ENCODE measurements at regions not wholly inside any gene's neighbourhood (a gene's known extent, or its start where the extent isn't known, plus 50 kb on each side); places are given as distances from the start of the nearest gene placed in this dataset.
A peak's percentile ranks its signal among the peaks of the same experiment; 100 is the strongest.

- no peak overlapping the region for H4K8ac ChIP-seq (ENCODE audit: low read depth, low read length)
- H3K79me1 ChIP-seq (ENCODE audit: low read depth, low read length) = peaks cover 28% of the 10 kb centered on the region
- no peak overlapping the region for H3K9ac ChIP-seq (ENCODE audit: low read depth, low read length, poor library complexity)
- no peaks in the 10 kb centered on the region for H3K9me3 ChIP-seq (replicated peaks in 1 of 2; ENCODE audit: control insufficient read depth in 2 of 2, insufficient read depth in 1 of 2, low read depth in 1 of 2, low read length in 2 of 2)
- peak overlapping the region; percentile 43 for H3K4me2 ChIP-seq (ENCODE audit: insufficient read depth, low read length, poor library complexity, severe bottlenecking)
- no peak overlapping the region for H3K14ac ChIP-seq (ENCODE audit: low read length)
- WGBS, 2 donors (ENCODE audit: extremely low coverage in 2 of 2, insufficient read length in 2 of 2, insufficient replicate concordance in 1 of 2) = no CpG with 5 or more reads among the region's 10 CpGs
- H2AFZ ChIP-seq (ENCODE audit: low read length) = peak overlapping the region; percentile 2
- no peak overlapping the region for H2BK12ac ChIP-seq (ENCODE audit: low read length)
- peak overlapping the region; percentile 93 for H2BK5ac ChIP-seq (ENCODE audit: low read length)
- H3K36me3 ChIP-seq (replicated peaks in 1 of 2; ENCODE audit: control insufficient read depth in 2 of 2, insufficient read depth in 2 of 2, low read length in 2 of 2) = peaks cover 9 to 49% of the 10 kb centered on the region in 2 donors
- H2AK5ac ChIP-seq (ENCODE audit: low read depth, low read length) = peak overlapping the region; percentile 81
- no peak overlapping the region for H3K4ac ChIP-seq (ENCODE audit: low read length)
- DNase-seq (ENCODE audit: low spot score) = no peak
- peak overlapping the region; percentile 96 for H3K18ac ChIP-seq (ENCODE audit: low read length)
- peaks cover 49 to 60% of the 10 kb centered on the region in 2 donors for H3K4me1 ChIP-seq (ENCODE audit: control insufficient read depth in 2 of 2, insufficient read depth in 1 of 2, low read depth in 1 of 2, low read length in 2 of 2)
- H2BK120ac ChIP-seq (ENCODE audit: low read depth, low read length) = peak overlapping the region; percentile 84
- no peak overlapping the region for H4K91ac ChIP-seq (ENCODE audit: low read depth, low read length, poor library complexity)
- peak overlapping the region; percentile 100 for H3K27ac ChIP-seq (replicated peaks; ENCODE audit: low read length)
- no peaks in the 10 kb centered on the region for H3K27me3 ChIP-seq (ENCODE audit: control insufficient read depth in 3 of 3, insufficient read depth in 3 of 3, low read depth in 1 of 3, low read length in 3 of 3)
- no peak overlapping the region for H3K23ac ChIP-seq (ENCODE audit: low read depth, low read length, poor library complexity)
- H2BK15ac ChIP-seq (ENCODE audit: low read length) = no peak overlapping the region
- H3K4me3 ChIP-seq (ENCODE audit: low read length in 2 of 2) = peak overlapping the region in 1 of 2 donors; percentile 22
Measured at GRCh38 chr17:77472468-77473310, 331.9 kb downstream of the SEC14L1 start.

GRCh38 chr17:77473615-77474226 lies 333.0 kb downstream of the SEC14L1 start:
- Histone ChIP-seq H3K23ac (ENCODE audit: low read depth, low read length, poor library complexity) (no peak overlapping the region), H2BK5ac (ENCODE audit: low read length) (peak overlapping the region; percentile 71), H2BK120ac (ENCODE audit: low read depth, low read length) (no peak overlapping the region), H3K9me3 (replicated peaks in 1 of 2; ENCODE audit: control insufficient read depth in 2 of 2, insufficient read depth in 1 of 2, low read depth in 1 of 2, low read length in 2 of 2) (no peaks in the 10 kb centered on the region), H3K27ac (replicated peaks; ENCODE audit: low read length) (peak overlapping the region; percentile 100), H3K79me1 (ENCODE audit: low read depth, low read length) (peaks cover 27% of the 10 kb centered on the region), H2BK12ac (ENCODE audit: low read length) (no peak overlapping the region), H2BK15ac (ENCODE audit: low read length) (no peak overlapping the region), H3K4me3 (ENCODE audit: low read length in 2 of 2) (no peak overlapping the region), H2AK5ac (ENCODE audit: low read depth, low read length) (peak overlapping the region; percentile 12), H3K4ac (ENCODE audit: low read length) (no peak overlapping the region), H3K27me3 (ENCODE audit: control insufficient read depth in 3 of 3, insufficient read depth in 3 of 3, low read depth in 1 of 3, low read length in 3 of 3) (no peaks in the 10 kb centered on the region), H3K4me2 (ENCODE audit: insufficient read depth, low read length, poor library complexity, severe bottlenecking) (no peak overlapping the region), H3K9ac (ENCODE audit: low read depth, low read length, poor library complexity) (no peak overlapping the region), H2AFZ (ENCODE audit: low read length) (no peak overlapping the region), H4K91ac (ENCODE audit: low read depth, low read length, poor library complexity) (no peak overlapping the region), H4K8ac (ENCODE audit: low read depth, low read length) (no peak overlapping the region), H3K18ac (ENCODE audit: low read length) (peak overlapping the region; percentile 72), H3K14ac (ENCODE audit: low read length) (peak overlapping the region; percentile 42), H3K36me3 (replicated peaks in 1 of 2; ENCODE audit: control insufficient read depth in 2 of 2, insufficient read depth in 2 of 2, low read length in 2 of 2) (peaks cover 9 to 51% of the 10 kb centered on the region in 2 donors), H3K4me1 (ENCODE audit: control insufficient read depth in 2 of 2, insufficient read depth in 1 of 2, low read depth in 1 of 2, low read length in 2 of 2) (peaks cover 52 to 54% of the 10 kb centered on the region in 2 donors)
- WGBS, 2 donors (ENCODE audit: extremely low coverage in 2 of 2, insufficient read length in 2 of 2, insufficient replicate concordance in 1 of 2) = no CpG with 5 or more reads among the region's 6 CpGs
- no peak for DNase-seq (ENCODE audit: low spot score)

- Histone ChIP-seq H3K23ac (ENCODE audit: low read depth, low read length, poor library complexity) (no peak overlapping the region), H2BK5ac (ENCODE audit: low read length) (peak overlapping the region; percentile 71), H3K9ac (ENCODE audit: low read depth, low read length, poor library complexity) (no peak overlapping the region), H3K36me3 (replicated peaks in 1 of 2; ENCODE audit: control insufficient read depth in 2 of 2, insufficient read depth in 2 of 2, low read length in 2 of 2) (peaks cover 7 to 49% of the 10 kb centered on the region in 2 donors), H3K4me3 (ENCODE audit: low read length in 2 of 2) (no peak overlapping the region), H2BK12ac (ENCODE audit: low read length) (no peak overlapping the region), H2AFZ (ENCODE audit: low read length) (no peak overlapping the region), H3K4ac (ENCODE audit: low read length) (no peak overlapping the region), H3K18ac (ENCODE audit: low read length) (peak overlapping the region; percentile 76), H2AK5ac (ENCODE audit: low read depth, low read length) (peak overlapping the region; percentile 12), H3K27ac (replicated peaks; ENCODE audit: low read length) (no peak overlapping the region), H3K9me3 (replicated peaks in 1 of 2; ENCODE audit: control insufficient read depth in 2 of 2, insufficient read depth in 1 of 2, low read depth in 1 of 2, low read length in 2 of 2) (no peaks in the 10 kb centered on the region), H3K79me1 (ENCODE audit: low read depth, low read length) (peaks cover 27% of the 10 kb centered on the region), H3K14ac (ENCODE audit: low read length) (peak overlapping the region; percentile 42), H2BK120ac (ENCODE audit: low read depth, low read length) (no peak overlapping the region), H4K8ac (ENCODE audit: low read depth, low read length) (no peak overlapping the region), H4K91ac (ENCODE audit: low read depth, low read length, poor library complexity) (no peak overlapping the region), H3K4me1 (ENCODE audit: control insufficient read depth in 2 of 2, insufficient read depth in 1 of 2, low read depth in 1 of 2, low read length in 2 of 2) (peaks cover 54 to 58% of the 10 kb centered on the region in 2 donors), H2BK15ac (ENCODE audit: low read length) (no peak overlapping the region), H3K4me2 (ENCODE audit: insufficient read depth, low read length, poor library complexity, severe bottlenecking) (no peak overlapping the region), H3K27me3 (ENCODE audit: control insufficient read depth in 3 of 3, insufficient read depth in 3 of 3, low read depth in 1 of 3, low read length in 3 of 3) (no peaks in the 10 kb centered on the region)
- no peak for DNase-seq (ENCODE audit: low spot score)
- WGBS, 2 donors (ENCODE audit: extremely low coverage in 2 of 2, insufficient read length in 2 of 2, insufficient replicate concordance in 1 of 2) = no CpG with 5 or more reads among the region's 12 CpGs
Measured at GRCh38 chr17:77474292-77474988, 333.7 kb downstream of the SEC14L1 start.
